Endothelial cell (in vitro differentiated cells): ENCODE measurements at regions not wholly inside any gene's neighbourhood (a gene's known extent, or its start where the extent isn't known, plus 50 kb on each side); places are given as distances from the start of the nearest gene placed in this dataset.
"Not testable (repeated sequence)": the region's sequence is repeated elsewhere in the genome, so short reads cannot be mapped to it uniquely, and the experiment has no call there.

Experiments
- DNase-seq: peaks from one replicate; pipeline ENCODE4 v3.0.0; 2021; ENCODE audit warnings: low spot score
- H3K27ac Mint-ChIP-seq: one replicate; pipeline ENCODE4 v1.8.0; 2021; ENCODE audit warnings: mixed read lengths, inconsistent platforms; ENCODE audit not compliant: unreplicated experiment
- H3K27me3 Mint-ChIP-seq: one replicate; pipeline ENCODE4 v1.8.0; 2021; ENCODE audit warnings: mild to moderate bottlenecking, moderate library complexity, mixed read lengths, inconsistent platforms; ENCODE audit not compliant: unreplicated experiment
- H3K36me3 Mint-ChIP-seq: one replicate; pipeline ENCODE4 v1.8.0; 2021; ENCODE audit warnings: mild to moderate bottlenecking, low read depth, mixed read lengths, inconsistent platforms; ENCODE audit not compliant: unreplicated experiment
- H3K4me1 Mint-ChIP-seq: one replicate; pipeline ENCODE4 v1.8.0; 2021; ENCODE audit warnings: mild to moderate bottlenecking, mixed read lengths, inconsistent platforms; ENCODE audit not compliant: unreplicated experiment
- H3K4me3 Mint-ChIP-seq: one replicate; pipeline ENCODE4 v1.8.0; 2021; ENCODE audit warnings: mild to moderate bottlenecking, mixed read lengths, inconsistent platforms; ENCODE audit not compliant: unreplicated experiment
- H3K9me3 Mint-ChIP-seq: one replicate; pipeline ENCODE4 v1.8.0; 2021; ENCODE audit warnings: mixed read lengths, inconsistent platforms; ENCODE audit not compliant: unreplicated experiment
- CTCF ChIP-seq: fragments of 200-600 bp; sonication (generic); IDR thresholded peaks from one replicate; pipeline ENCODE4 v1.5.0; 2021; ENCODE audit warnings: antibody characterized with exemption; ENCODE audit not compliant: unreplicated experiment

GRCh38 chr2:90069290-90069894, 1377.9 kb downstream of the RPIA start:
- Mint-ChIP-seq H3K4me3 (no peak overlapping the region), H3K27me3 (no peaks in the 10 kb centered on the region), H3K36me3 (peaks cover 4% of the 10 kb centered on the region), H3K9me3 (peaks cover 18% of the 10 kb centered on the region), H3K27ac (no peak overlapping the region), H3K4me1 (no peaks in the 10 kb centered on the region)
- DNase-seq, result peak; percentile 54
- peak; percentile 10 for TF ChIP-seq CTCF

DNA sequence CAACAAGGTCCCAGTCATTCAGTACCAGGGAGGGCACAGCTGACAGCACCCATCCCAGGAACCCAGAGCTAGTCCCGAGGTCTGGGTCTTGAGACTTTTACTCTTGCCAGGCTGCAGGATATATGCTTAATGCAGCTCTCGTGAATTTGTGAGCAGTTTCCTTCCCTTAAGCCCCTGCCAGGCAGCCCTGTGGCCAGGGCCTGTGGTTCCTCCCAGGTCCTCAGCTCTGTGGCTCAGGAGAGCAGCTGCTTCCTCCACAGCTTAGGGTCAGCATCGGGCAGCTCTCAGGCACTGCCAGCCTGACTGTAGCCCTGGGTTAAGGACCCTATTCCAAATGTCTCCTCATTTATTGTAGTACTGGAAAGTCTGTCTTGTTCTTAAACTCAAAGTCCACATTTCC, 1384.8 kb downstream of the RPIA start:
- DNase-seq, result no peak
- Mint-ChIP-seq H3K36me3 (no peaks in the 10 kb centered on the region), H3K27me3 (no peaks in the 10 kb centered on the region), H3K4me1 (no peaks in the 10 kb centered on the region), H3K4me3 (no peak overlapping the region), H3K9me3 (peaks cover 19% of the 10 kb centered on the region), H3K27ac (no peak overlapping the region)
- no peak for TF ChIP-seq CTCF

GRCh38 chr2:90077948-90078347, 1386.5 kb downstream of the RPIA start:
- no peak overlapping the region for H3K4me3 Mint-ChIP-seq
- H3K27ac Mint-ChIP-seq, result no peak overlapping the region
- H3K4me1 Mint-ChIP-seq, result no peaks in the 10 kb centered on the region
- TF ChIP-seq CTCF, result no peak
- H3K36me3 Mint-ChIP-seq, result no peaks in the 10 kb centered on the region
- H3K27me3 Mint-ChIP-seq, result no peaks in the 10 kb centered on the region
- peaks cover 5% of the 10 kb centered on the region for H3K9me3 Mint-ChIP-seq
- DNase-seq, result no peak

GRCh38 chr2:90079374-90079773, 1387.9 kb downstream of the RPIA start:
- no peaks in the 10 kb centered on the region for H3K36me3 Mint-ChIP-seq
- H3K4me1 Mint-ChIP-seq, result no peaks in the 10 kb centered on the region
- no peak for DNase-seq
- no peaks in the 10 kb centered on the region for H3K27me3 Mint-ChIP-seq
- TF ChIP-seq CTCF, result no peak
- H3K4me3 Mint-ChIP-seq, result no peak overlapping the region
- H3K9me3 Mint-ChIP-seq, result peaks cover 5% of the 10 kb centered on the region
- no peak overlapping the region for H3K27ac Mint-ChIP-seq

- not testable (repeated sequence) for H3K4me1 Mint-ChIP-seq, H3K4me3 Mint-ChIP-seq, H3K36me3 Mint-ChIP-seq, H3K27me3 Mint-ChIP-seq, H3K27ac Mint-ChIP-seq, H3K9me3 Mint-ChIP-seq
- peak; percentile 6 for DNase-seq
Observed at GRCh38 chr2:90087792-90088191, 1396.3 kb downstream of the RPIA start.

DNA sequence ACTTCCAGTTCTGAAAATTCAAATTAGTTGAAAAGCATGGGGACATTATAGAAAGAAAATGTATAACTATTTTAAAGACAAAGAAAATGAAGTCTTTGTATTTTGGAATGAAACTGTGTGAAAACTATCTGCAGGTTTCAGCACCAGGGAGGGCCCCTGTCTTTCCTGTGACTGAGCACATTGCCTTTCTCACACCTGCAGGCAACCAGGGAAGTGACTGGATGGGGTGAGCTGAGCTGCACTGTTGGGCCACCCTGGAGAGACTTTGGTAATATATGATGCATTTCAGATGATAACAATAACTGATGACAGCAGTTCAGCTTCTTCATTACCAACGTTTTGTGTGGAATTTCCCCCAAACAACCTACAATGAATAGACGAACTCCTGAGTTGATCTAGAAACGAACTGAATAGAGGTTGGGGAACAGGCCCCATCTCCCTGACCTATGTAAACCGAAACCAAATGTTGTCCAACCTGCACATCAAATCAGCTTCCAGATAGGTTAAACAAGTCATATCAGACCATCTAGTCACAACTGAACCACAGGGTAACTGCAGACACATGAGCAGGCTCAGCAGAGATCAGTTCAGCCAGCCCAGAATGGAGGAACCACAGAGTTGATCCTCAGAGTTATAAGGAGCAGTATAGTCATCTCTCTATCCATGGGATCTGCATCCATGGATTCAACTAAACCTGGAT, 1402.2 kb downstream of the RPIA start:
- H3K36me3 Mint-ChIP-seq, H3K9me3 Mint-ChIP-seq, H3K4me1 Mint-ChIP-seq, H3K27ac Mint-ChIP-seq, H3K4me3 Mint-ChIP-seq, DNase-seq, H3K27me3 Mint-ChIP-seq: not testable (repeated sequence)

- not testable (repeated sequence) for H3K27me3 Mint-ChIP-seq, H3K9me3 Mint-ChIP-seq, H3K36me3 Mint-ChIP-seq, H3K4me3 Mint-ChIP-seq, DNase-seq, H3K27ac Mint-ChIP-seq, H3K4me1 Mint-ChIP-seq
Observed at GRCh38 chr2:90097617-90098016, 1406.1 kb downstream of the RPIA start.

DNA sequence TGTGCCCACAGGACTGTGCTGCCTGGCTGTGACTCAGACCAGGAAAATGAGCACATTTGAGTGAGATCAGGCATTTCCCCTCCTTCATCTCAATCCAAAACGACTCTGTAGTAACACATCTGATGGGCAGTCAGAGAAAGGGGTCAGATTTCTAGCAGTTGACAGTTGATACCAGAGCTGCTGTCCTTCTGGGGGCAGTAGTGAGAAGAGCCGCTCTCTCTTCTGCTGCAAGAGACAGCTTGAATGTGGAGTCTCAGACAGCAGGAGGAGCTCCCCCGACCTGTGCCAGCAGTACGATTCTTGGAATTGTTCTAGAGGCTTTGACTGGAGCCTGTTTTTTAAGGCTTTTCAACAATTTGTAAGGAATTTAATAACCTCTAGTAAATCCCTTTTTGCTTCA, 1413.7 kb downstream of the RPIA start:
- peak; percentile 6 for DNase-seq
- not testable (repeated sequence) for H3K36me3 Mint-ChIP-seq

More for the DNA sequence above, 1413.7 kb downstream of the RPIA start:
- not testable (repeated sequence) for H3K4me3 Mint-ChIP-seq, H3K4me1 Mint-ChIP-seq, H3K27me3 Mint-ChIP-seq, H3K9me3 Mint-ChIP-seq, H3K27ac Mint-ChIP-seq
